HEK293 (cell line): ENCODE measurements at regions not wholly inside any gene's neighbourhood (a gene's known extent, or its start where the extent isn't known, plus 50 kb on each side); places are given as distances from the start of the nearest gene placed in this dataset.

Source experiments
- CTCF ChIP-seq: fragments of 450-650 bp; formaldehyde crosslinking; IDR thresholded peaks from 2 replicates; pipeline ENCODE4 v1.5.1; 2016; ENCODE audit warnings: missing biosample characterization, missing genetic modification characterization
- PATZ1 ChIP-seq: fragments of 450-650 bp; formaldehyde crosslinking; IDR thresholded peaks from 2 replicates; pipeline ENCODE4 v1.5.1; 2016; ENCODE audit warnings: missing biosample characterization, missing genetic modification characterization
- SETDB1 ChIP-seq: IDR thresholded peaks from one replicate; pipeline ENCODE4 v1.6.1; 2017; ENCODE audit warnings: mild to moderate bottlenecking, low read length, moderate library complexity, mixed read lengths; ENCODE audit not compliant: insufficient read length
- TSHZ1 ChIP-seq: fragments of 450-650 bp; formaldehyde crosslinking; IDR thresholded peaks from 2 replicates; pipeline ENCODE4 v1.5.1; 2016; ENCODE audit warnings: missing biosample characterization, missing genetic modification characterization, borderline replicate concordance
- ZNF175 ChIP-seq: fragments of 450-650 bp; formaldehyde crosslinking; IDR thresholded peaks from 2 replicates; pipeline ENCODE4 v1.5.1; 2016; ENCODE audit warnings: missing biosample characterization, missing genetic modification characterization
- ZNF629 ChIP-seq: fragments of 450-650 bp; formaldehyde crosslinking; IDR thresholded peaks from 2 replicates; pipeline ENCODE4 v1.5.1; 2017; ENCODE audit warnings: missing biosample characterization, missing genetic modification characterization
- ZNF830 ChIP-seq: fragments of 450-650 bp; IDR thresholded peaks from 2 replicates; pipeline ENCODE4 v1.5.0; 2018; ENCODE audit warnings: missing biosample characterization, missing genetic modification characterization, low read depth, mild to moderate bottlenecking, moderate library complexity

GRCh38 chr5:62184444-62184843, 121.6 kb upstream of the KIF2A start:
- no peak for TF ChIP-seq ZNF830
- no peak for TF ChIP-seq ZNF629 (tag by site-specific recombination)
- no peak for TF ChIP-seq PATZ1 (tag by site-specific recombination)
- TF ChIP-seq ZNF175 (tag by site-specific recombination): no peak
- no peak for TF ChIP-seq TSHZ1
- TF ChIP-seq CTCF (tag by site-specific recombination): no peak
- no peak for TF ChIP-seq SETDB1
